ENCODE measurements at regions not wholly inside any gene's neighbourhood (a gene's known extent, or its start where the extent isn't known, plus 50 kb on each side); places are given as distances from the start of the nearest gene placed in this dataset.

GRCh38 chr4:144374065-144374464 lies 233.5 kb upstream of the GYPA start:
- no peak for TF ChIP-seq REST (IDR thresholded peaks at IDR 0.05; ENCODE audit: unreplicated experiment)
- TF ChIP-seq CTCF (conservative IDR thresholded peaks at IDR 0.05; ENCODE audit: low read depth in 2 of 2): no peak
- TF ChIP-seq EZH2phosphoT487 (IDR thresholded peaks at IDR 0.05; ENCODE audit: unreplicated experiment): no peak
- TF ChIP-seq POLR2AphosphoS5 (IDR thresholded peaks at IDR 0.05; ENCODE audit: low read depth): no peak
- no peak for TF ChIP-seq NANOG (IDR thresholded peaks at IDR 0.05; ENCODE audit: borderline replicate concordance)
- TF ChIP-seq JUNB (IDR thresholded peaks at IDR 0.05; ENCODE audit: unreplicated experiment): no peak
- TF ChIP-seq EZH2 (IDR thresholded peaks at IDR 0.05; ENCODE audit: low read depth, unreplicated experiment): no peak
- no peak for TF ChIP-seq CREB1 (CRISPR knock-in tag; IDR thresholded peaks at IDR 0.05; ENCODE audit: low read depth)
- no peak for TF ChIP-seq STAT1 (IDR thresholded peaks at IDR 0.05; ENCODE audit: unreplicated experiment)
- TF ChIP-seq ETS1 (IDR thresholded peaks at IDR 0.05): no peak
- TF ChIP-seq ZNF114 (CRISPR knock-in tag; IDR thresholded peaks at IDR 0.05): no peak
- no peak; the same call in 1 of the 2 replicates for TF ChIP-seq ZNF462 (CRISPR knock-in tag; IDR thresholded peaks at IDR 0.05)
